ENCODE measurements at regions not wholly inside any gene's neighbourhood (a gene's known extent, or its start where the extent isn't known, plus 50 kb on each side); places are given as distances from the start of the nearest gene placed in this dataset.

DNA sequence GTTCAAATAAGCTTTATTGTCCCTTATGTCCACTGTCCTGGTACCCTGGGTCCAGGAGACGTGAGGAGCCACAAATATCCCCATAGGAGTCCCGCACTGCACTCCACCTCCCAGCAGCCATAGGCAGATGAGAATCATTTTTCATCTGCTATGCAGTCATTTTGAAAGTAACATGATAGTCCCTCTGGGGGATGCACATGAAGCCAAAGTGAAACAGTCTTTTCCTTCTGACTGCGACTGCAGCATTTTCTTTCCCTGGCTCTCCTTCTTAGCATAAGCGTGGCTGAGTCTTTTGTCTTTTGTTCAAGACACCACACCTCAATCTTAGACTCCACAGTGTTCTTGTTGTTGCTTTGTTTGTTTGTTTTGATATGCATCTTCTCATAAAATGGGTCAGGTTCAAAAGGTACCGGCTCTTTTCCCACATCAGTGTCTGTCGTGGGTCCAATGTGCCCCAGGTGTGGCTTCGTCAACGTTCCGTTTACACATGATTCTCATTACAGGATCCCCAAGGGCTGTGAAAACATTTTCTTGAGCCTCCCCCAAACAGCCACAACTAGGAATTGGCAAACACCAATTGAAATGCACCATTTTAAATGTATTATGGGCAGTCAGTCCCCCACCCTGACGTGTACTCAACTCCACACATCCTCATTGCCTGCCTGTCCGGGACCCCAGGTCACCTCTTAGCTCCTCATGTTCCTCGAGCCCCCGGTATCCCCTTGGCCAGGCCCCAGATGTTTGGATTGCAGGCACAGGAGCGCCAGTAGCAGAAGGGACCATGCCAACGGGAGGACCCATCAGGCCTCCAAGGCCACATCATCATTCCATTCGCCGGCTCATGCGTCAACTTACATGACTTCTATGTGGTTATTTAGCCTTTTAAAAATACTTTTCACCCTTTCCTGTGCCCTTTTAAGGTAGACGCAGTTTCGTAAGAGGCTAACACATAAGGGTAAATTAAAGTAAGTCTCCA, 237.8 kb upstream of the DAPK1 start:
- DNase-seq, result no peak

DNA sequence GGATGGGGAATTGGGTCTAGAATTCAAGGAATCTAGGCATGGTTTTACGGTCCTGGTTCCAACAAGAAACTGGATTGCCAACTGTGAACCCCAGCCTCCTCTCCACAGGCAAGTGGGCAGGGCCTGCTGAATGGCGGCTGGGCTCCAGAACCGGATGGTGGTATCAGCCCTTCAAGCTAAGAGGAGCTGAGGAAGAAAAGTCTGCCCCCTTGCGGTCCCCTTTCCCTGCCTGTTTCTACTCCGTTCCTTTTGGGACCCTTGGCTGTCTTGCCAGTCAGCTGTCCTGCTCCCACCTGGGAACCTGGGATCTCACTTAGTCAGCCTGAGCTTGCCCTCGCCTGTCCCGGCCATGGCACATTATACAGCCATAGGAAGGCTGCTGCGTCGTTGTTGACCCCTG, 234.4 kb upstream of the DAPK1 start:
- peak; percentile 15 for DNase-seq

DNA sequence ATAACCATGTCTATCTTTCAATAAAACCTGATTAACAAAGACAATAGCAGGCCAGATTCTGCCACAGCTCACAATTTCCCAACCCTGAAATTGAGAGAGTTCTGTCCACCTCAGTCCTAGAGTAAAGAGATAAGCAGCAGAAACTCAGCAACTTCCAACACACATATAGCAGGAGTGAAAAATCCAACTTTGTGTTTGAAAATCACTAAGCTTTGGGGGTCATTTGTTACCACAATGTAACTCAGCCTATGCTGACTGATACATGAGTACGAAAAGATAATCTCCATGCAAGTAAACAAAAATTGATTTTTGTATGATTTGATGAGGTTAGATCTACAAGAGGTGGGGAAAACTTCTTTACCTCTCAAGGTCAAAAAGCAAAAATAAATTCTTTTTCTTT, 231.0 kb upstream of the DAPK1 start:
- DNase-seq, result no peak

- no peak for DNase-seq
Measured at GRCh38 chr9:87267251-87268070, 230.2 kb upstream of the DAPK1 start.

- DNase-seq, result no peak
Measured at GRCh38 chr9:87269296-87270176, 228.1 kb upstream of the DAPK1 start.

GRCh38 chr9:87270221-87270847, 227.3 kb upstream of the DAPK1 start:
- no peak for DNase-seq

DNA sequence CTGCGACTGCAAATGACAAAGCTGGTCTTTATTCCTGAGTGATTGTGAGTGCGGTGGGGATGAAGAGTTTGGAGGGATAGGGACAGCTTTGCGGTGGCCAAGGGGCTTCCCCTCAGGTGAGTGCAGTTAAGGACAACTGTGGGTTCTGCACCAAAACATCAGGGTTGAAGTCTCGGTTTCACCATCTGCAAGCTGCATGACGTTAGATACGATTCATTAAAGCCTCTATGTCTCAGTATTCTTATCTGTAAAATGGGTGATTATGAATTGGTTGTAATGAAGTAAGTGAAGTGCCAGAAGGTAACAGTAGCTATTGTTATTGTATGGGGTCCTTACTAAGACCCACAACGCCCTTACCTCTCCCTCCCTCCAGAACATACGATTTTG, 226.8 kb upstream of the DAPK1 start:
- no peak for DNase-seq

GRCh38 chr9:87271696-87272477, 225.8 kb upstream of the DAPK1 start:
- DNase-seq, result no peak

- DNase-seq, result no peak
Measured at GRCh38 chr9:87275047-87275725, 222.5 kb upstream of the DAPK1 start.

DNA sequence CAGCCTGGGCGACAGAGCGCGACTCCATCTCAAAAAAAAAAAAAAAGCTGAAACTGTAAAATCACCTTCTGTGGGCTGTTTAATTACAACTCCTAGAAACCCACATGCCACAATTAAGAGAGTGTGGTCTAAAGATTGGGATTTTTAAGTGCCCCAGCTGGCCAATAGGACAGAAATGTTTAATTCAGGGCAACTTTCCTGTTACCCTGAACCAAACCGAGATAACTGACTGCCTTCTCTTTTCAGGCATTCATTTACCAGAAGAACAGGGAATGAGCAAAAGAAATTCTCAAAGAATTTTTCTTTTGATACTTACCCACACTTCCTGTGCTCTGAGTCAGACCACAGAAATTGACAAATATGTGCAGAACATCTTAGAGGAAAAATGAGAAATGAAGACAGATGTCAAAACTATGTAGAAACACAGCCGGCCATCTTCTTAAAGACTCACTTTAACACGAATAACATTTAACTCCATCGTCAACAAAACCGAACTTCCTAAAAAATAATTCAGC, 221.3 kb upstream of the DAPK1 start:
- DNase-seq, result no peak

GRCh38 chr9:87276851-87277261, 220.8 kb upstream of the DAPK1 start:
- DNase-seq, result no peak

DNA sequence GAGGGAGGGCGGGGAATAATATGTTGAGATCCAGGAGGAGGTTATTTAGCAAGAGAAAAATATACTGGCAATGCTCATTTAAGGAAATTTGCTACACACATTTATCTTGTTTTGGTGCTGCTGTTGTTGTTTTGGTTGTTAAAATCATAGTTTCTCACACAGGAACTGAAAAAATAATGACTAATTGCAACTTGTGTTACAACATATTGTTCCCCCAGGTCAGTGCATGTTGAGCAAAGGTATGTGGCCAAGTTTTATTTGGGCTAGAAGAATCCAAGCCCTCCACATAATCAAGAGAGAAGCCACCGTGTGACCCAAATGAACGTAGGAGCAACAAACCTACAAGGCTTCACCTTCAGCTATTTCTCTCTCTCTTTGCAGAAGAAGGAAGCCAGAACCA, 220.3 kb upstream of the DAPK1 start:
- DNase-seq, result no peak

GRCh38 chr9:87278971-87279733, 218.5 kb upstream of the DAPK1 start:
- no peak for DNase-seq

- DNase-seq, result no peak
Measured at GRCh38 chr9:87280421-87280820, 217.2 kb upstream of the DAPK1 start.

- DNase-seq, result no peak
Measured at GRCh38 chr9:87282538-87282937, 215.1 kb upstream of the DAPK1 start.

DNA sequence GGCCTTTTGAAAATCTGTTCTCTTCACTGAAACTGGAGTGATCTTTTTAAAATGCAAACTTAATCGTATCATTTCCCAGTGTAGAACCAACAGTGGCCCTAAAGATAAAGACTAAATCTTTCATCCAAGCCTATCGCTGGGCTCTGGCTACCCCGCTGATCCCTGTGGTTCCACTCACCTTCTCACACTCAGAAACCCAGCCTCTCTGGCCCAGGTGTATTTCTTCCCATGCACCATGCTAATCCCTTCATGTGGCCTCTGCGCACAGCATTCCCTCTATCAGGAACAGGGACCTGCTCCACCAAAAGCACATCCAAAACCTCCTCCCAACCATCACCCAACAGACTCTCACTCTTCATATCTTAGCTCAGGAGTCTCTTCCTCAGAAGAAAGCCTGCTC, 214.1 kb upstream of the DAPK1 start:
- DNase-seq, result no peak

GRCh38 chr9:87285183-87285850, 212.3 kb upstream of the DAPK1 start:
- DNase-seq, result no peak

DNA sequence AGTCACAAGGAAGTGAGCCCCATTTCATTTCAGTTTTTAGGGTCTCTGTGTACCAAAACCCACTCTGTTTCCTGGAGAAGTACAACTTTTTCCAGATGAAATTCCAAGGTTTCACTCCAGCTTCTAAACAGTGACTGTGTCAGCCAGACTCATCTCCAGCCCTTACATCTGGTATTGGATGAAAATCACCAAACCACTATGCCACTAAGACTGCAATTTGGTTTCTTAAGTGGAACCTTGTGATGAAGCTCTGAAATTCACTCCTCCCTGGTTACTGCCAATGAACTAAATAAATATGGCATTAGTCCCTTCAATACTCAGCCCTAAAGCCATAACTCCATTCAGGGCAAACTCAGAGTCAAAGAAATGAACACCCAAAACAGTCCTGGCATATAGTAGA, 211.2 kb upstream of the DAPK1 start:
- DNase-seq, result no peak

All from OCI-M1 (cell line).